ENCODE measurements at regions not wholly inside any gene's neighbourhood (a gene's known extent, or its start where the extent isn't known, plus 50 kb on each side); places are given as distances from the start of the nearest gene placed in this dataset.

DNA sequence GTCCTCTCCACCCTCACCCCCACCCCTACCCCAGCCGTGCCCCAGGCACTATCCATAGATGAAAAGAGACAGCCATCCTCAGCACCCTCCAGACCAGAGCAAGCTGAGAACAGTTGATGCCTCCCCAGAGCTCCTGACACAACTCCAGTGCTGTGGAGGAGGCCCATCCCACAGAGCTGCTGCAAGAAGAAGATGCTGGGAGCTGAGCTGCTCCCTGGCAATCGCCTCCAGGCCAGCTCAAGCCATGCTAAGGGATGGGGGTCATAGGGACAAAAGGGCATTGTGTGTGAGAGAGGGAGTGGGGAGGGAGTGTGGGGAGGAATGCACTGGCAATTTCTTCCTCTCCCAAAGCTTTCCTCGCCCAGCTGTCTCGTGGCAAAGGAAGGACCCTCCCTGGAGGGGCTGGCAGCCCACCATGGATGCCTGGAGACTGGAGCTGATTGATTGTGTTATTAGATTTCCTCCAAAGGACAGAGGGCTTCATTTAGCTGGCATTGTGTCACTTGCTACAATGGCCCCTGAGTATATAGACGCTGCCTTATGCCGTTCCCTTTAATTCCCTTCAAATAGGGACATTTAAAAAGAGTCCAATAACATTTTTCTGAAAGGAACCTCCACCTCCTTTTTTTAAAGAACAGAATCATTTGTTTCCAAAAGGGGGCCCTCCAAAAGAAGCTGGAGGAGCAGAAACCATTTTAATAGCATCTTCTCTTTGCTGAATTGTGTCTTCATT lies 476.4 kb downstream of the FOXO1 start:
- TF ChIP-seq, protein P1, sequence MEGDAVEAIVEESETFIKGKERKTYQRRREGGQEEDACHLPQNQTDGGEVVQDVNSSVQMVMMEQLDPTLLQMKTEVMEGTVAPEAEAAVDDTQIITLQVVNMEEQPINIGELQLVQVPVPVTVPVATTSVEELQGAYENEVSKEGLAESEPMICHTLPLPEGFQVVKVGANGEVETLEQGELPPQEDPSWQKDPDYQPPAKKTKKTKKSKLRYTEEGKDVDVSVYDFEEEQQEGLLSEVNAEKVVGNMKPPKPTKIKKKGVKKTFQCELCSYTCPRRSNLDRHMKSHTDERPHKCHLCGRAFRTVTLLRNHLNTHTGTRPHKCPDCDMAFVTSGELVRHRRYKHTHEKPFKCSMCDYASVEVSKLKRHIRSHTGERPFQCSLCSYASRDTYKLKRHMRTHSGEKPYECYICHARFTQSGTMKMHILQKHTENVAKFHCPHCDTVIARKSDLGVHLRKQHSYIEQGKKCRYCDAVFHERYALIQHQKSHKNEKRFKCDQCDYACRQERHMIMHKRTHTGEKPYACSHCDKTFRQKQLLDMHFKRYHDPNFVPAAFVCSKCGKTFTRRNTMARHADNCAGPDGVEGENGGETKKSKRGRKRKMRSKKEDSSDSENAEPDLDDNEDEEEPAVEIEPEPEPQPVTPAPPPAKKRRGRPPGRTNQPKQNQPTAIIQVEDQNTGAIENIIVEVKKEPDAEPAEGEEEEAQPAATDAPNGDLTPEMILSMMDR (IDR thresholded peaks at IDR 0.05), result no peak
- H3K27me3 ChIP-seq, result no peaks in the 10 kb centered on the region
- no peak overlapping the region for H3K4me3 ChIP-seq
- H3K9me3 ChIP-seq, result no peaks in the 10 kb centered on the region
- intact Hi-C loops (cut with DNase I), result no loop called here
- no peak for DNase-seq
- peak overlapping the region; percentile 43 for H3K27ac ChIP-seq
- H3K9ac ChIP-seq (ENCODE audit: low read depth in 2 of 2, low read length in 2 of 2), result peak overlapping the region in 1 of 2 donors; percentile 23
- H3K4me1 ChIP-seq, result no peaks in the 10 kb centered on the region
- H3K36me3 ChIP-seq, result no peaks in the 10 kb centered on the region

DNA sequence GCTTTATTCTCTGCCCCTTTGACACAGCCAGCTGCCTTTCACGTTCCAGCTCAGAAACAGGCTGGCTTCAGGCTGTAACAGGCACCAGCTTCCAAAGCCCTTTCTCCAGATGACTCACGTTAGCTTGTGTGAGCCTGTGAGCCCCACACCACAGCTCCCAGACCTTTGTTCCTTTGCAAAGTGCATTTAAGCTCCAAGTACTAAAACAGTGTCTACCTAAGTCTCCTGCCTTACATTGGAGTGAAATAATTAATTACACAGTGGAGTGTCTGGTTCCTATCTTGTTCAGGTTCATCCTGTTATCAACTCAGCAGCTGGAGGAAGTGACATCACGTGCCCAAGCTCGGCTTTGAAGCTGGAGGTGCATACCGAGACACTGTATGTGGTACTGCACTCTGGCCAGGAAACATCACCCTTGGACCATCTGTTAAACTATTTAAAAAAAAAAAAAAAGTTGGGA lies 475.8 kb downstream of the FOXO1 start:
- no peaks in the 10 kb centered on the region for H3K27me3 ChIP-seq
- no peak for DNase-seq
- H3K9ac ChIP-seq (ENCODE audit: low read depth in 2 of 2, low read length in 2 of 2), result no peak overlapping the region
- no peaks in the 10 kb centered on the region for H3K36me3 ChIP-seq
- TF ChIP-seq, protein P1 (IDR thresholded peaks at IDR 0.05), result no peak
- H3K9me3 ChIP-seq, result no peaks in the 10 kb centered on the region
- no peak overlapping the region for H3K4me3 ChIP-seq
- intact Hi-C loops (cut with DNase I), result no loop called here
- H3K27ac ChIP-seq, result peak overlapping the region; percentile 43
- no peaks in the 10 kb centered on the region for H3K4me1 ChIP-seq

DNA sequence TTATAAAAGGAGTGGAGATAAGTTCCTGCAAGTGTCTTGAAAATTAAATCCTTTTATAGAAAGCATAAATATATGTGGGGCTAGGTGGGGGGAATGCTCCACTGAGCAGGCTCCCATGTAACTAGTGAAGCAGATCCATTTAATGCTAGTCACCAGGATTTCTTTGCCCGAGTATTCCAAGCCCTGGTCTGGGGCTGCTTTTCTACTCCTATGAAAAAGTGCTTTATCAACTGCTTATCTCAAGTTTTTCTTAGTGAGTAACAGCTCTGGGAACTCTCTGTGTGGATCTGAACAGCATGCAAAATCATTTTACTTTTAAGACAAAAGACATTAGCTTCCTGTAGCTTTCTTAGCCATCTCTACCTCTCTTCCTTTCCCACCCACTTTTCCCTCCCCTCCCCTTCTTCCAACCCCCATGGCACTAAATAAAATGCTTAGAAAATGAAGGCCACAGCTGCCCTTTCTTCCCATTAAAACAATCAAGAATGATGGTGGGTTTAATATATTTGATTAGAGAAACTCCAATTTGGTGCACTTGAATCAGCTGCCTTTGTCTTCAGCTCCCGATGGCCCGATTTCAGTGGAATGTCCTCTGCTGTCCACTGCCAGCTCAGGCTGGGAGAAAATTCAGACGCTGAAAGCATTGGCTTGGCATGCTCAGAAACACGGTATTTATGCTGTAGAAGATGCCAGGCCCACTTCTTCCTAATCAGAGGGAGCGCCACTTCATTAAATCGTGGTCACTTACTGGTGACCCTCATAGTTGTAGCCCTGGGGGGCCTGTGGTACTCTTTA lies 475.1 kb downstream of the FOXO1 start:
- peak overlapping the region; percentile 43 for H3K27ac ChIP-seq
- H3K4me3 ChIP-seq, result no peak overlapping the region
- DNase-seq, result no peak
- no peaks in the 10 kb centered on the region for H3K9me3 ChIP-seq
- no peaks in the 10 kb centered on the region for H3K36me3 ChIP-seq
- TF ChIP-seq, protein P1 (IDR thresholded peaks at IDR 0.05), result no peak
- H3K4me1 ChIP-seq, result no peaks in the 10 kb centered on the region
- intact Hi-C loops (cut with DNase I), result no loop called here
- no peaks in the 10 kb centered on the region for H3K27me3 ChIP-seq
- H3K9ac ChIP-seq (ENCODE audit: low read depth in 2 of 2, low read length in 2 of 2), result no peak overlapping the region

DNA sequence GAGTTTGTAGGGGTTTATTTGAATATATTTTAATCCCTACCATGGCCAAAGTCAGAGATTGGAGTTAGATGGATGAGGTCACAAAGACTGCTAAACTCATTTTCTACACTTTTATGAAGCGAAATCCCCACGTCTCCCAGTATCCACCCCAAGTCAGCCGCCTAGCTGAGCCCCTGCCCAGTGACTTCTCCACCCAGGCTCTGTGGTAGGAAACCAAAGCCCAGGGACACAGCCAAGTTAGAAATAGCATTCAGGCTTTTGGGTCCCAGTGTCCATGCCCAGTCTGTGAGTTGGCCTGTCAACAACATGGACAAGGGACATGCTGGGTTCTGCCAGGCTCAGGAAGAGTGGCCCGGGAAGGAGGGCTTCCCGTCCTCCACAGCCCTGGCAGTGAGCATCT lies 474.0 kb downstream of the FOXO1 start:
- H3K27ac ChIP-seq, result no peak overlapping the region
- H3K9ac ChIP-seq (ENCODE audit: low read depth in 2 of 2, low read length in 2 of 2), result no peak overlapping the region
- no peak for DNase-seq
- no peaks in the 10 kb centered on the region for H3K9me3 ChIP-seq
- no peaks in the 10 kb centered on the region for H3K27me3 ChIP-seq
- no peak overlapping the region for H3K4me3 ChIP-seq
- TF ChIP-seq, protein P1 (IDR thresholded peaks at IDR 0.05), result no peak
- H3K36me3 ChIP-seq, result no peaks in the 10 kb centered on the region
- intact Hi-C loops (cut with DNase I), result no loop called here
- H3K4me1 ChIP-seq, result no peaks in the 10 kb centered on the region

DNA sequence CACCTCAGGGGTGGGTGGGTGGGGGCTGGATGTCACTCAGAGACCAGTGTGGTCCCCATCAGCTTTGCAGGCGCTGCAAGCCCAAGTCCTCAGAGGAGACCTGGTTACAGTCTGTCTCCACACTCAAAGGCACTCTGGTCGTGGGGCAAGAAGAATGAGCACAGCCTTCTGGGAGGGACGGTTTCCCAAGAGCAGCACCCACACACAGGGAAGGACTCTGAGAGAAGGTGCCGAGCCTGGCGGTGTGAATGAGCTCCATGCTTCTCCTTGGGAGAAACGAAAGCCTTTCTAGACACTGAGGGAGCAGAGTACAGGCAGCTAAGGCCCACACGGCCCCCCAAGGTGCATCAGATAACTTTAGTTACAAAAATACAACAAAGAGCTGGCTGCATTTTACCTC lies 473.6 kb downstream of the FOXO1 start:
- Histone ChIP-seq H3K36me3 (no peaks in the 10 kb centered on the region), H3K27me3 (no peaks in the 10 kb centered on the region), H3K9me3 (no peaks in the 10 kb centered on the region), H3K4me1 (no peaks in the 10 kb centered on the region), H3K27ac (no peak overlapping the region), H3K4me3 (no peak overlapping the region), H3K9ac (ENCODE audit: low read depth in 2 of 2, low read length in 2 of 2) (no peak overlapping the region)
- intact Hi-C loops (cut with DNase I), result no loop called here
- DNase-seq, result no peak
- TF ChIP-seq, protein P1 (IDR thresholded peaks at IDR 0.05), result no peak

Measured in colonic mucosa (tissue), 4 donors.